ENCODE measurements at regions not wholly inside any gene's neighbourhood (a gene's known extent, or its start where the extent isn't known, plus 50 kb on each side); places are given as distances from the start of the nearest gene placed in this dataset.

- TF ChIP-seq HES2 (IDR thresholded peaks at IDR 0.05) (no peak), HDAC2 (IDR thresholded peaks at IDR 0.05) (no peak), CBX8 (IDR thresholded peaks at IDR 0.05) (no peak)
Observed at GRCh38 chr1:194039578-194039977, 853.2 kb upstream of the B3GALT2 start (continued).

- TF ChIP-seq GATA3 (IDR thresholded peaks at IDR 0.05; ENCODE audit: borderline replicate concordance), result no peak
- peak; percentile 79 for TF ChIP-seq ZFP36 (IDR thresholded peaks at IDR 0.05; ENCODE audit: borderline replicate concordance, partially characterized antibody)
- no peak for TF ChIP-seq NPAS2 (CRISPR knock-in tag; IDR thresholded peaks at IDR 0.05; ENCODE audit: borderline replicate concordance)
- Histone ChIP-seq H3K4me1 (no peaks in the 10 kb centered on the region), H3K4me2 (no peak overlapping the region), H3K9me3 (peaks cover 20% of the 10 kb centered on the region; the same call in 2 of the 3 replicates), H3K27ac (no peak overlapping the region), H3K4me3 (no peak overlapping the region)
- no peak for DNase-seq (ENCODE audit: low read depth in 1 of 2, low spot score in 1 of 2)
- FAIRE-seq, result no peak
- ChIA-PET CTCF (no interaction called here), POLR2A (no interaction called here)
- ATAC-seq, result no peak
Observed at GRCh38 chr1:194033646-194034045, 847.2 kb upstream of the B3GALT2 start.

DNA sequence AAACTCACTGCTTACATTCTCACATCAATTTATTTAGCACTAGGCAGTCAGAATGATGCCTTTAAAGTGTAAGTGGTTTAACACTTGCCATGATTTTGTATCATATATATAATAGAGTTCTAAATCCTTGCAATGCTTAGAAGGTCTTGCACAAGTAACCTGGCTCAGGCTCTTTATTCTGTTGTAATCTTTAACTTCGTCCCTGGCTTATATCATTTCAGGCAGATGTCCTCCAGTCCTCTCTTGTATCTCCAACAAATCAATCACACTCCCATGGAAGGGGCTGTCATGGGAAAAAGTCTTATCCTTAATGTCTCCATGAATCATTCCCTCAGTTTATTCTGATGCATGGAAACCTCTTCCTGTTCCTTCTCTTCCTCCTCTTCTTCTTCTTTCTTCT lies 841.6 kb upstream of the B3GALT2 start:
- TF ChIP-seq KDM5A (IDR thresholded peaks at IDR 0.05), result no peak
- no peak for TF ChIP-seq CTCF (IDR thresholded peaks at IDR 0.05)
- no peak for TF ChIP-seq MYC (IDR thresholded peaks at IDR 0.05; ENCODE audit: borderline replicate concordance, low read length)
- no peak for TF ChIP-seq RFX5 (IDR thresholded peaks at IDR 0.05)
- TF ChIP-seq, protein P1, sequence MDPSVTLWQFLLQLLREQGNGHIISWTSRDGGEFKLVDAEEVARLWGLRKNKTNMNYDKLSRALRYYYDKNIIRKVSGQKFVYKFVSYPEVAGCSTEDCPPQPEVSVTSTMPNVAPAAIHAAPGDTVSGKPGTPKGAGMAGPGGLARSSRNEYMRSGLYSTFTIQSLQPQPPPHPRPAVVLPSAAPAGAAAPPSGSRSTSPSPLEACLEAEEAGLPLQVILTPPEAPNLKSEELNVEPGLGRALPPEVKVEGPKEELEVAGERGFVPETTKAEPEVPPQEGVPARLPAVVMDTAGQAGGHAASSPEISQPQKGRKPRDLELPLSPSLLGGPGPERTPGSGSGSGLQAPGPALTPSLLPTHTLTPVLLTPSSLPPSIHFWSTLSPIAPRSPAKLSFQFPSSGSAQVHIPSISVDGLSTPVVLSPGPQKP (IDR thresholded peaks at IDR 0.05; ENCODE audit: low read depth, low read length), result no peak
- TF ChIP-seq HMGXB4 (CRISPR knock-in tag; IDR thresholded peaks at IDR 0.05; ENCODE audit: borderline replicate concordance), result no peak
- no peak for TF ChIP-seq RCOR1 (IDR thresholded peaks at IDR 0.05; ENCODE audit: low read depth, low read length)
- no peak for TF ChIP-seq NR3C1 (IDR thresholded peaks at IDR 0.05)
- no peak for TF ChIP-seq CBX2 (IDR thresholded peaks at IDR 0.05; ENCODE audit: borderline replicate concordance, low read depth)
- Histone ChIP-seq H3K27ac (no peak overlapping the region), H3K4me2 (no peak overlapping the region), H3K9me3 (peaks cover 6% of the 10 kb centered on the region; the same call in 1 of the 3 replicates), H3K4me1 (no peaks in the 10 kb centered on the region), H3K4me3 (no peak overlapping the region)
- ChIA-PET POLR2A (no interaction called here), CTCF (no interaction called here)
- DNase-seq (ENCODE audit: low read depth in 1 of 2, low spot score in 1 of 2) (no peak), FAIRE-seq (no peak), ATAC-seq (no peak)
- 38% methylated on average over 1 of the region's 1 CpG for WGBS (ENCODE audit: missing lambda C conversion rate)

DNA sequence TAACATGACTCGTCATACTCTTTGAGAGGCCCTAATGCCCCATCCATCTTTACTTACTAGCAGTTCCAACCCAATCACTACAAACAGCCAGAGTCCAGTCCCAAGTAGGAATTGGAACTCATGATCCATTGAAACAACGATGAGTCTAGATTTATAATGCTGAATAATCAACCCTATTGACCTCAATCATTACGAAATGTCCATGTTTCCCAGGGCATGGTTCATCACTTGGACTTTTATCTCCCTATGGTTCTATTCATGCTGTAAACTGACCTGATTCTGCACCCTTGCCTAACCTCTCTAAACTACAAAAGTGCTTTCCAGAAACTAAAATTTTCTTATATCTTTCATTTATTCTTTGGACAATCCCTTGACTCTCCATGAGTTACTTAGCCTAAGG lies 840.0 kb upstream of the B3GALT2 start:
- ATAC-seq (no peak), DNase-seq (ENCODE audit: low read depth in 1 of 2, low spot score in 1 of 2) (no peak), FAIRE-seq (no peak)
- Histone ChIP-seq H3K4me2 (no peak overlapping the region), H3K4me1 (no peaks in the 10 kb centered on the region), H3K4me3 (no peak overlapping the region), H3K27ac (no peak overlapping the region), H3K9me3 (no peaks in the 10 kb centered on the region)
- CTCF ChIA-PET, result no interaction called here
- POLR2A ChIA-PET, result no interaction called here
- WGBS (ENCODE audit: missing lambda C conversion rate), result 73% methylated on average over 3 of the region's 3 CpGs
- TF ChIP-seq, protein P2, sequence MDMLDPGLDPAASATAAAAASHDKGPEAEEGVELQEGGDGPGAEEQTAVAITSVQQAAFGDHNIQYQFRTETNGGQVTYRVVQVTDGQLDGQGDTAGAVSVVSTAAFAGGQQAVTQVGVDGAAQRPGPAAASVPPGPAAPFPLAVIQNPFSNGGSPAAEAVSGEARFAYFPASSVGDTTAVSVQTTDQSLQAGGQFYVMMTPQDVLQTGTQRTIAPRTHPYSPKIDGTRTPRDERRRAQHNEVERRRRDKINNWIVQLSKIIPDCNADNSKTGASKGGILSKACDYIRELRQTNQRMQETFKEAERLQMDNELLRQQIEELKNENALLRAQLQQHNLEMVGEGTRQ (IDR thresholded peaks at IDR 0.05), result no peak
- TF ChIP-seq CBX8 (IDR thresholded peaks at IDR 0.05), result no peak

Data from A549 (cell line).